ENCODE measurements at regions not wholly inside any gene's neighbourhood (a gene's known extent, or its start where the extent isn't known, plus 50 kb on each side); places are given as distances from the start of the nearest gene placed in this dataset.

GRCh38 chr12:85552461-85552860 is 272.4 kb downstream of the ALX1 start (continued):
- TF ChIP-seq ZNF281 (CRISPR knock-in tag; IDR thresholded peaks at IDR 0.05) (no peak), PRRX2 (CRISPR knock-in tag; IDR thresholded peaks at IDR 0.05) (no peak), TEAD4 (CRISPR knock-in tag; IDR thresholded peaks at IDR 0.05) (no peak), ATF3 (CRISPR knock-in tag; conservative IDR thresholded peaks at IDR 0.05) (no peak)

- DNase-seq (ENCODE audit: low spot score) (no peak), ATAC-seq (no peak)
- Mint-ChIP-seq H3K36me3 (no peaks in the 10 kb centered on the region), H3K4me3 (no peak overlapping the region), H3K27ac (no peak overlapping the region), H3K9me3 (no peaks in the 10 kb centered on the region), H3K27me3 (ENCODE audit: low read depth) (no peaks in the 10 kb centered on the region), H3K4me1 (peaks cover 2% of the 10 kb centered on the region)
- ChIA-PET CTCF (no interaction called here), POLR2A (no interaction called here)
- TF ChIP-seq CBFB (CRISPR knock-in tag; IDR thresholded peaks at IDR 0.05; ENCODE audit: low read depth) (no peak), E2F1 (CRISPR knock-in tag; IDR thresholded peaks at IDR 0.05) (no peak), MYBL2 (CRISPR knock-in tag; IDR thresholded peaks at IDR 0.05) (no peak), ZNF512 (CRISPR knock-in tag; IDR thresholded peaks at IDR 0.05; ENCODE audit: borderline replicate concordance) (no peak)
Measured at GRCh38 chr12:85557850-85558249, 277.8 kb downstream of the ALX1 start.

- POLR2A ChIA-PET: interaction anchor here (0.6 kb wide), 1 partner anchor 149 kb away, joined by 4 read pairs; no protein-coding TSS in a partner anchor
Measured at GRCh38 chr12:85558684-85559083, 277.5 kb downstream of the RASSF9 start.

More at GRCh38 chr12:85558684-85559083, 277.5 kb downstream of the RASSF9 start:
- Mint-ChIP-seq H3K4me3 (no peak overlapping the region), H3K27me3 (ENCODE audit: low read depth) (no peaks in the 10 kb centered on the region), H3K27ac (no peak overlapping the region), H3K36me3 (no peaks in the 10 kb centered on the region), H3K9me3 (no peaks in the 10 kb centered on the region), H3K4me1 (no peaks in the 10 kb centered on the region)
- ATAC-seq (no peak), DNase-seq (ENCODE audit: low spot score) (no peak)
- CTCF ChIA-PET: interaction anchor here (1.2 to 1.4 kb wide), 2 partner anchors 17 to 315 kb away, joined by 3 to 5 read pairs; partner anchors contain the start of gene NTS
- no peak for TF ChIP-seq PRRX2 (CRISPR knock-in tag; IDR thresholded peaks at IDR 0.05)
- TF ChIP-seq ATF2 (CRISPR knock-in tag; IDR thresholded peaks at IDR 0.05; ENCODE audit: borderline replicate concordance, low read depth): no peak
- TF ChIP-seq ARID4B (CRISPR knock-in tag; IDR thresholded peaks at IDR 0.05; ENCODE audit: borderline replicate concordance): no peak
- TF ChIP-seq MLX (CRISPR knock-in tag; IDR thresholded peaks at IDR 0.05): no peak
- no peak for TF ChIP-seq ATF3 (CRISPR knock-in tag; conservative IDR thresholded peaks at IDR 0.05)
- no peak for TF ChIP-seq IRF2 (CRISPR knock-in tag; IDR thresholded peaks at IDR 0.05; ENCODE audit: borderline replicate concordance, low read depth)
- TF ChIP-seq EMX1 (CRISPR knock-in tag; IDR thresholded peaks at IDR 0.05): no peak
- TF ChIP-seq NFE2L1 (CRISPR knock-in tag; IDR thresholded peaks at IDR 0.05): no peak
- TF ChIP-seq RELA (CRISPR knock-in tag; IDR thresholded peaks at IDR 0.05; ENCODE audit: borderline replicate concordance): no peak
- TF ChIP-seq FOXP4 (CRISPR knock-in tag; IDR thresholded peaks at IDR 0.05): no peak

Measured in WTC11 (cell line).